ENCODE measurements at regions not wholly inside any gene's neighbourhood (a gene's known extent, or its start where the extent isn't known, plus 50 kb on each side); places are given as distances from the start of the nearest gene placed in this dataset.

DNA sequence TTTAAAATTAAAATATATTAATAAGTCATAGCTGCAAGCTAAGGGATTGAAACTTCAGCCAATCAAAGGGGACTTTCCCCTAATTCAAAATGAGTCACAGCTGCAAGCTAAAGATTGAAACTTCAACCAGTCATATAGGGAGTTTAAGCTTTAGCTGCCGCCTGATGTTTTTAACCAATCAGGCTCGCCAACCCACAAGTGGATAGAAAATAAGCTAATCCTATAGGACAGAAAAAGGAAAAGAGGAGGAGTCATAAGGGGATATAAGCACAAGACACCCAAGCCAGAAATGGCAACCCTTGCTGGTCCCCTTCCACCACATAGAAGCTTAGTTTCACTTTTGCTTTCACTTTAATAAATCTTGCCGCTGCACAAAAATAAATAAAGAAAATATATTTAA is 1154.6 kb downstream of the GALC start:
- no peak overlapping the region for H2AFZ ChIP-seq (ENCODE audit: low read depth, low read length)

DNA sequence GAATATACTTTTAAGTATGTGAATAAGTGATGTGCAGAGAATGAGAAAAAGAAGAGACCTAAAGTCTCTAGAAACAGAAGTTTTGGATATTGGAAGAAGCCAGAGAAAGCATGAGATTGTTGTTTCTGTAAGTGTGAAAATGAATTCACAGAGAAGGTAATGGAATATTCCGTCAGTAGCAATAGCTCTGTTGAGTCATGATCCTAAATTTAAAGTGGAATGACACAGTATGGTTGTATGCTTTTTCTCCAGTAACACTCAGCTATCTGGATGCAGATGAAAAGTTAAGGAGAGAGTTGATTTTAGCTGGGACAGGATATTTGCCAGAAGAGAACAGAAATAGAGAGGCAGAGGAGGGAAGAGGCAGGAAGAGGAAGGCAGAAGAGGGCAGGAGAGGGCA is 1166.3 kb downstream of the GALC start:
- H3K27ac ChIP-seq (ENCODE audit: low read length) = no peak overlapping the region
- H3K9me3 ChIP-seq (ENCODE audit: low read length) = no peaks in the 10 kb centered on the region
- H2AFZ ChIP-seq (ENCODE audit: low read depth, low read length) = no peak overlapping the region
- H3K4me2 ChIP-seq (ENCODE audit: low read length) = no peak overlapping the region
- no peaks in the 10 kb centered on the region for H3K79me2 ChIP-seq (replicated peaks; ENCODE audit: insufficient read depth, low read length)
- no peaks in the 10 kb centered on the region for H3K27me3 ChIP-seq (ENCODE audit: insufficient read depth, low read depth, low read length)
- H3K36me3 ChIP-seq (ENCODE audit: insufficient read depth, low read length) = no peaks in the 10 kb centered on the region
- H3F3A ChIP-seq (ENCODE audit: insufficient read depth, low read length, poor library complexity, severe bottlenecking) = no peaks in the 10 kb centered on the region
- no peaks in the 10 kb centered on the region for H4K20me1 ChIP-seq (ENCODE audit: insufficient read depth)
- no peak overlapping the region for H3K4me3 ChIP-seq (ENCODE audit: low read length)
- no peak overlapping the region for H3K9ac ChIP-seq (ENCODE audit: low read length)
- no peaks in the 10 kb centered on the region for H3K9me2 ChIP-seq (ENCODE audit: insufficient read depth, low read length)
- TF ChIP-seq POLR2AphosphoS5 (IDR thresholded peaks at IDR 0.05) (no peak), SMC3 (conservative IDR thresholded peaks at IDR 0.05; ENCODE audit: poor library complexity) (no peak), TAF1 (IDR thresholded peaks at IDR 0.05; ENCODE audit: low read depth) (no peak), EZH2 (IDR thresholded peaks at IDR 0.05; ENCODE audit: borderline replicate concordance, insufficient read depth, low read length, poor library complexity, severe bottlenecking) (no peak), RAD21 (conservative IDR thresholded peaks at IDR 0.05) (no peak), MXI1 (conservative IDR thresholded peaks at IDR 0.05; ENCODE audit: poor library complexity, severe bottlenecking) (no peak), EP300 (conservative IDR thresholded peaks at IDR 0.05; ENCODE audit: poor library complexity, severe bottlenecking) (no peak)
- TF ChIP-seq, protein P1, sequence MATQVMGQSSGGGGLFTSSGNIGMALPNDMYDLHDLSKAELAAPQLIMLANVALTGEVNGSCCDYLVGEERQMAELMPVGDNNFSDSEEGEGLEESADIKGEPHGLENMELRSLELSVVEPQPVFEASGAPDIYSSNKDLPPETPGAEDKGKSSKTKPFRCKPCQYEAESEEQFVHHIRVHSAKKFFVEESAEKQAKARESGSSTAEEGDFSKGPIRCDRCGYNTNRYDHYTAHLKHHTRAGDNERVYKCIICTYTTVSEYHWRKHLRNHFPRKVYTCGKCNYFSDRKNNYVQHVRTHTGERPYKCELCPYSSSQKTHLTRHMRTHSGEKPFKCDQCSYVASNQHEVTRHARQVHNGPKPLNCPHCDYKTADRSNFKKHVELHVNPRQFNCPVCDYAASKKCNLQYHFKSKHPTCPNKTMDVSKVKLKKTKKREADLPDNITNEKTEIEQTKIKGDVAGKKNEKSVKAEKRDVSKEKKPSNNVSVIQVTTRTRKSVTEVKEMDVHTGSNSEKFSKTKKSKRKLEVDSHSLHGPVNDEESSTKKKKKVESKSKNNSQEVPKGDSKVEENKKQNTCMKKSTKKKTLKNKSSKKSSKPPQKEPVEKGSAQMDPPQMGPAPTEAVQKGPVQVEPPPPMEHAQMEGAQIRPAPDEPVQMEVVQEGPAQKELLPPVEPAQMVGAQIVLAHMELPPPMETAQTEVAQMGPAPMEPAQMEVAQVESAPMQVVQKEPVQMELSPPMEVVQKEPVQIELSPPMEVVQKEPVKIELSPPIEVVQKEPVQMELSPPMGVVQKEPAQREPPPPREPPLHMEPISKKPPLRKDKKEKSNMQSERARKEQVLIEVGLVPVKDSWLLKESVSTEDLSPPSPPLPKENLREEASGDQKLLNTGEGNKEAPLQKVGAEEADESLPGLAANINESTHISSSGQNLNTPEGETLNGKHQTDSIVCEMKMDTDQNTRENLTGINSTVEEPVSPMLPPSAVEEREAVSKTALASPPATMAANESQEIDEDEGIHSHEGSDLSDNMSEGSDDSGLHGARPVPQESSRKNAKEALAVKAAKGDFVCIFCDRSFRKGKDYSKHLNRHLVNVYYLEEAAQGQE (IDR thresholded peaks at IDR 0.05; ENCODE audit: borderline replicate concordance) = no peak
- TF ChIP-seq, protein P2, sequence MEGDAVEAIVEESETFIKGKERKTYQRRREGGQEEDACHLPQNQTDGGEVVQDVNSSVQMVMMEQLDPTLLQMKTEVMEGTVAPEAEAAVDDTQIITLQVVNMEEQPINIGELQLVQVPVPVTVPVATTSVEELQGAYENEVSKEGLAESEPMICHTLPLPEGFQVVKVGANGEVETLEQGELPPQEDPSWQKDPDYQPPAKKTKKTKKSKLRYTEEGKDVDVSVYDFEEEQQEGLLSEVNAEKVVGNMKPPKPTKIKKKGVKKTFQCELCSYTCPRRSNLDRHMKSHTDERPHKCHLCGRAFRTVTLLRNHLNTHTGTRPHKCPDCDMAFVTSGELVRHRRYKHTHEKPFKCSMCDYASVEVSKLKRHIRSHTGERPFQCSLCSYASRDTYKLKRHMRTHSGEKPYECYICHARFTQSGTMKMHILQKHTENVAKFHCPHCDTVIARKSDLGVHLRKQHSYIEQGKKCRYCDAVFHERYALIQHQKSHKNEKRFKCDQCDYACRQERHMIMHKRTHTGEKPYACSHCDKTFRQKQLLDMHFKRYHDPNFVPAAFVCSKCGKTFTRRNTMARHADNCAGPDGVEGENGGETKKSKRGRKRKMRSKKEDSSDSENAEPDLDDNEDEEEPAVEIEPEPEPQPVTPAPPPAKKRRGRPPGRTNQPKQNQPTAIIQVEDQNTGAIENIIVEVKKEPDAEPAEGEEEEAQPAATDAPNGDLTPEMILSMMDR (IDR thresholded peaks at IDR 0.05; ENCODE audit: poor library complexity, severe bottlenecking) = no peak

More for the DNA sequence above, 1154.6 kb downstream of the GALC start:
- Histone ChIP-seq H3K27me3 (ENCODE audit: insufficient read depth, low read depth, low read length) (no peaks in the 10 kb centered on the region), H4K20me1 (ENCODE audit: insufficient read depth) (no peaks in the 10 kb centered on the region), H3K79me2 (replicated peaks; ENCODE audit: insufficient read depth, low read length) (no peaks in the 10 kb centered on the region), H3K36me3 (ENCODE audit: insufficient read depth, low read length) (no peaks in the 10 kb centered on the region), H3K9ac (ENCODE audit: low read length) (no peak overlapping the region), H3K9me2 (ENCODE audit: insufficient read depth, low read length) (no peaks in the 10 kb centered on the region), H3F3A (ENCODE audit: insufficient read depth, low read length, poor library complexity, severe bottlenecking) (no peaks in the 10 kb centered on the region), H3K4me3 (ENCODE audit: low read length) (no peak overlapping the region), H3K9me3 (ENCODE audit: low read length) (no peaks in the 10 kb centered on the region), H3K4me2 (ENCODE audit: low read length) (no peak overlapping the region), H3K27ac (ENCODE audit: low read length) (no peak overlapping the region)
- TF ChIP-seq, protein P1 (IDR thresholded peaks at IDR 0.05; ENCODE audit: borderline replicate concordance) = no peak
